Tibial nerve (tissue), 4 donors: ENCODE measurements at regions not wholly inside any gene's neighbourhood (a gene's known extent, or its start where the extent isn't known, plus 50 kb on each side); places are given as distances from the start of the nearest gene placed in this dataset.

Experiments used
- DNase-seq, 2 donors: peaks; one replicate each; pipeline ENCODE4 v3.0.0-alpha.2; 2019; ENCODE audit warnings: low spot score in 2 of 2
- H3K27ac ChIP-seq, 4 donors: fragments of 200-600 bp; sonication (generic) in 3 of 4; one replicate each; pipeline ENCODE4 v1.5.1; 2017 to 2019; ENCODE audit warnings: mild to moderate bottlenecking in 1 of 4
- H3K27me3 ChIP-seq, 2 donors: fragments of 200-600 bp; sonication (generic) in 1 of 2; one replicate each; pipeline versions ENCODE4 v1.5.1 to v1.6.0; 2017 to 2019
- H3K36me3 ChIP-seq, 3 donors: fragments of 200-600 bp; sonication (generic); one replicate each; pipeline ENCODE4 v1.5.1; 2018 to 2019
- H3K4me1 ChIP-seq, 4 donors: fragments of 200-600 bp; sonication (generic) in 3 of 4; one replicate each; pipeline ENCODE4 v1.5.1; 2017 to 2019
- H3K4me3 ChIP-seq, 4 donors: fragments of 200-600 bp; sonication (generic) in 3 of 4; one replicate each; pipeline ENCODE4 v1.5.1; 2017 to 2019; ENCODE audit warnings: mild to moderate bottlenecking in 1 of 4, moderate library complexity in 1 of 4
- H3K9me3 ChIP-seq, 4 donors: fragments of 200-600 bp; sonication (generic) in 3 of 4; one replicate each; pipeline ENCODE4 v1.5.1; 2017 to 2019
- CTCF ChIP-seq, 5 experiments: fragments of 200-600 bp in 3 of 5; fragments of 450-650 bp in 2 of 5; sonication (generic) in 3 of 5; IDR thresholded peaks; one replicate each; pipeline ENCODE4 v1.5.1; 2016 to 2019; ENCODE audit warnings: antibody characterized with exemption in 5 of 5, mild to moderate bottlenecking in 3 of 5, moderate library complexity in 2 of 5
- EP300 ChIP-seq, 2 donors: sonication (generic); formaldehyde crosslinking; IDR thresholded peaks; one replicate each; pipeline ENCODE4 v1.6.1; 2017; ENCODE audit warnings: antibody characterized with exemption in 2 of 2, mild to moderate bottlenecking in 1 of 2
- POLR2A ChIP-seq, 2 donors: fragments of 450-650 bp; IDR thresholded peaks; one replicate each; pipeline ENCODE4 v1.6.1; 2017; ENCODE audit warnings: antibody characterized with exemption in 2 of 2, mild to moderate bottlenecking in 2 of 2, moderate library complexity in 2 of 2
- WGBS, 2 donors: methylation state at CpG; one replicate each; pipeline ENCODE4 v1.1.5; 2018; 5-methylcytosine and 5-hydroxymethylcytosine counted together

GRCh38 chr12:131525795-131526508, 184.9 kb upstream of the SFSWAP start:
- WGBS, 2 donors, result 85 to 87% methylated on average over 16 to 18 of the region's 23 CpGs
- Histone ChIP-seq H3K27me3 (no peaks in the 10 kb centered on the region), H3K27ac (no peak overlapping the region), H3K36me3 (no peaks in the 10 kb centered on the region), H3K9me3 (no peaks in the 10 kb centered on the region), H3K4me1 (no peaks in the 10 kb centered on the region), H3K4me3 (no peak overlapping the region)
- DNase-seq, result no peak
- TF ChIP-seq EP300 (IDR thresholded peaks at IDR 0.05) (no peak), POLR2A (IDR thresholded peaks at IDR 0.05) (no peak)

GRCh38 chr12:131527092-131527491, 183.8 kb upstream of the SFSWAP start:
- Histone ChIP-seq H3K36me3 (no peaks in the 10 kb centered on the region), H3K4me1 (no peaks in the 10 kb centered on the region), H3K4me3 (no peak overlapping the region), H3K27me3 (no peaks in the 10 kb centered on the region), H3K9me3 (no peaks in the 10 kb centered on the region), H3K27ac (no peak overlapping the region)
- DNase-seq, result no peak
- TF ChIP-seq POLR2A (IDR thresholded peaks at IDR 0.05) (no peak), CTCF (IDR thresholded peaks at IDR 0.05) (no peak)
- WGBS, 2 donors, result 69 to 81% methylated on average over 11 of the region's 11 CpGs

- WGBS, 2 donors, result 80 to 83% methylated on average over 9 of the region's 9 CpGs
- H3K9me3 ChIP-seq, result no peaks in the 10 kb centered on the region
- H3K4me1 ChIP-seq, result no peaks in the 10 kb centered on the region
- no peak overlapping the region for H3K27ac ChIP-seq
- no peak for TF ChIP-seq POLR2A (IDR thresholded peaks at IDR 0.05)
- TF ChIP-seq CTCF (IDR thresholded peaks at IDR 0.05), result no peak
- no peak for TF ChIP-seq EP300 (IDR thresholded peaks at IDR 0.05)
- DNase-seq, result no peak
- no peaks in the 10 kb centered on the region for H3K36me3 ChIP-seq
- H3K27me3 ChIP-seq, result peaks cover 0 to 2% of the 10 kb centered on the region in 2 donors
- no peak overlapping the region for H3K4me3 ChIP-seq
Measured at GRCh38 chr12:131527736-131528135, 183.2 kb upstream of the SFSWAP start.

DNA sequence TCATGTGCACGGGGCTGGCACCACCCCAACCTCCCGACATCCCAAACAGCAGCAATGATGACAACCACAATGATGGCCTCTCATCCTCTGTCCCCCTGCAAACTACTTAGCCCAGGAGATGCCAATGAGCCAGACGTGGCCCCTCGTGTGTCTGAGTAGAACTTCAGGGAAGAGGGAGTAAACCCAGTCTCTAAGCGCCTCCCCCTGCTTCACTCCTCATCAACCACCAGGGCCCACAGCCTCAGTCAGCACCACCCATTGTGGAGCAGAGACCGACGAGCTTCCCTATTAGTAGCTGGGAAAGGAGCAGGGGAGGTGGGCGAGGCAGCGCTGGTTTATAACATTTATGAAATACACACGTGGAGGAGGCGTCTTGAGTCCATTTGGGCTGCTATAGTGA, 182.7 kb upstream of the SFSWAP start:
- peaks cover 0 to 6% of the 10 kb centered on the region in 2 donors for H3K27me3 ChIP-seq
- H3K9me3 ChIP-seq, result no peaks in the 10 kb centered on the region
- no peak overlapping the region for H3K27ac ChIP-seq
- TF ChIP-seq POLR2A (IDR thresholded peaks at IDR 0.05) (no peak), EP300 (IDR thresholded peaks at IDR 0.05) (no peak), CTCF (IDR thresholded peaks at IDR 0.05) (no peak)
- DNase-seq, result no peak
- no peak overlapping the region for H3K4me3 ChIP-seq
- H3K36me3 ChIP-seq, result no peaks in the 10 kb centered on the region
- H3K4me1 ChIP-seq, result no peaks in the 10 kb centered on the region
- 83 to 85% methylated on average over 11 of the region's 11 CpGs for WGBS, 2 donors

- TF ChIP-seq EP300 (IDR thresholded peaks at IDR 0.05) (no peak), POLR2A (IDR thresholded peaks at IDR 0.05) (no peak), CTCF (IDR thresholded peaks at IDR 0.05) (no peak)
- Histone ChIP-seq H3K27me3 (peaks cover 0 to 6% of the 10 kb centered on the region in 2 donors), H3K4me3 (no peak overlapping the region), H3K27ac (no peak overlapping the region), H3K9me3 (no peaks in the 10 kb centered on the region), H3K4me1 (no peaks in the 10 kb centered on the region), H3K36me3 (no peaks in the 10 kb centered on the region)
- DNase-seq, result no peak
- 72 to 77% methylated on average over 5 of the region's 5 CpGs for WGBS, 2 donors
Measured at GRCh38 chr12:131528667-131529066, 182.2 kb upstream of the SFSWAP start.
